ENCODE measurements at regions not wholly inside any gene's neighbourhood (a gene's known extent, or its start where the extent isn't known, plus 50 kb on each side); places are given as distances from the start of the nearest gene placed in this dataset.

- no peak for TF ChIP-seq EZH2 (IDR thresholded peaks at IDR 0.05; ENCODE audit: insufficient read depth, poor library complexity, severe bottlenecking)
- no peak for TF ChIP-seq EZH2phosphoT487 (IDR thresholded peaks at IDR 0.05; ENCODE audit: insufficient read depth, low read depth)
Measured at GRCh38 chr3:78424656-78425055, 1343.1 kb downstream of the ROBO1 start.

All from GM23248 (cell line).